ENCODE measurements at regions not wholly inside any gene's neighbourhood (a gene's known extent, or its start where the extent isn't known, plus 50 kb on each side); places are given as distances from the start of the nearest gene placed in this dataset.

GRCh38 chr2:20150110-20150706 lies 74.7 kb downstream of the SDC1 start:
- no peaks in the 10 kb centered on the region for H3K9me3 Mint-ChIP-seq
- peaks cover 9% of the 10 kb centered on the region for H3K4me1 Mint-ChIP-seq (ENCODE audit: low read depth)
- no peak overlapping the region for H3K4me3 Mint-ChIP-seq
- H3K36me3 Mint-ChIP-seq (ENCODE audit: low read depth) = no peaks in the 10 kb centered on the region
- H3K27me3 Mint-ChIP-seq (ENCODE audit: low read depth) = peaks cover 11% of the 10 kb centered on the region
- H3K27ac Mint-ChIP-seq = no peak overlapping the region

DNA sequence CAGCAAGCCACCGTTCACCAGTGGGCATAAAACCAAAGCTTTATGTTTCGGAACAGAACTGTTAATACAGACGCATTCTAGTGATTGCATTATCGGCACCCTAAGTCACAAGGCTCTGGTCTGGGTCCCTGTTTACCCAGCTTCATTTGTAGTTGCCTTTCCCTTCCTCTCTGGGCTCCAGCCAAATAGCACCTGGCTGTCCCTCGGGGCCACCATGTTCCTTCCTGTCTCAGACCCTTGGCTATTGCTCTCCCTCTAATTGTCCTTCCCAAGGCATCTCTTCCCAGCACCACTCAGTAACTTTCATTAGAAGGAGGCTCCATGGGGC lies 75.3 kb downstream of the SDC1 start:
- Mint-ChIP-seq H3K27ac (no peak overlapping the region), H3K4me1 (ENCODE audit: low read depth) (peaks cover 9% of the 10 kb centered on the region), H3K27me3 (ENCODE audit: low read depth) (peaks cover 10% of the 10 kb centered on the region), H3K9me3 (no peaks in the 10 kb centered on the region), H3K4me3 (no peak overlapping the region), H3K36me3 (ENCODE audit: low read depth) (no peaks in the 10 kb centered on the region)

- H3K9me3 Mint-ChIP-seq = no peaks in the 10 kb centered on the region
- no peak overlapping the region for H3K4me3 Mint-ChIP-seq
- H3K4me1 Mint-ChIP-seq (ENCODE audit: low read depth) = peaks cover 9% of the 10 kb centered on the region
- H3K27me3 Mint-ChIP-seq (ENCODE audit: low read depth) = peaks cover 7% of the 10 kb centered on the region
- H3K27ac Mint-ChIP-seq = no peak overlapping the region
- H3K36me3 Mint-ChIP-seq (ENCODE audit: low read depth) = no peaks in the 10 kb centered on the region
These were observed 75.8 kb downstream of the SDC1 start for GRCh38 chr2:20148923-20149702.

DNA sequence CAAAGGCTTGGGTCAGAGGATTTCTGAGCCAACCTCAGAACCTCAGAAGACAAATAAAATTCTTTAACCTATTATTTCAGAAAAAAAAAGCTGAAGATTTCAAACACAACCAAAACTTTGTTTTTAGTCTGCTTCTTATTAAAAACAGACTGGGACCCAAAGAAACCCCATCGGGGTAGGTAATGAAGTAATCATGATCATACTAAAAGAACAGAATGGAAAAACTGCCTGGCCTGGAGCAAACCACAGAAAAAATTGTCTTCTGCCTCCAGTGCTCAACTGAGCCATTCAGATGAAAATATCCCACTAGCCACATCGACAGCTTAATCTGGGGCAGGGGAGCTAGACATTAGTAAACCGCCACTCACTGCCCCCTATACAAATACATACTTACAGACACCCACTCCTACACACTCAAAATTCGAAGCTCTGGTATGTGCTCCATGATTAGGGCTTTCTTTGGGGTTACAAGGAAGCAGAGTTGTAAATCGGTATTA lies 76.5 kb downstream of the SDC1 start:
- Mint-ChIP-seq H3K4me1 (ENCODE audit: low read depth) (peaks cover 9% of the 10 kb centered on the region), H3K27me3 (ENCODE audit: low read depth) (peaks cover 7% of the 10 kb centered on the region)

DNA sequence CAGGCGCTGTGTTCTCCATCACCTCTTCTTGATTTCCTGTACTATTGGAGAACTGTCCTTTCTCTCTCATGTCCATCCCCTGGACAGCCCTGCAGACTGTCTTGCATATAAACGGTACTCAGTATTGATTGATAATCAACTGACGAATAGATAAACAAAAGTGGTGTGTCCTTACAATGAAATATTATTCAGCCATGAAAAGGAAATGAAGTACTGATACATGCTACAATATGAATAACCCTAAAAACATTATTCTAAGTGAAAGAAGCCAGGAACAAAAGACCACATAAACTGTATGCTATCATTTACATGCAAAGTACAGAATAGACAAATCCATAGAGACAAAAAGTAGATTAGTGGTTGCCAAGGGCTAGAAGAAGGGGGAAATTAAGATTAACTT lies 77.6 kb downstream of the SDC1 start:
- H3K4me3 Mint-ChIP-seq = no peak overlapping the region
- peaks cover 9% of the 10 kb centered on the region for H3K4me1 Mint-ChIP-seq (ENCODE audit: low read depth)
- H3K27me3 Mint-ChIP-seq (ENCODE audit: low read depth) = peaks cover 10% of the 10 kb centered on the region
- H3K36me3 Mint-ChIP-seq (ENCODE audit: low read depth) = no peaks in the 10 kb centered on the region
- H3K27ac Mint-ChIP-seq = no peak overlapping the region
- no peaks in the 10 kb centered on the region for H3K9me3 Mint-ChIP-seq

More for the DNA sequence above, 76.5 kb downstream of the SDC1 start:
- H3K9me3 Mint-ChIP-seq = no peaks in the 10 kb centered on the region
- H3K4me3 Mint-ChIP-seq = no peak overlapping the region
- no peaks in the 10 kb centered on the region for H3K36me3 Mint-ChIP-seq (ENCODE audit: low read depth)
- no peak overlapping the region for H3K27ac Mint-ChIP-seq

DNA sequence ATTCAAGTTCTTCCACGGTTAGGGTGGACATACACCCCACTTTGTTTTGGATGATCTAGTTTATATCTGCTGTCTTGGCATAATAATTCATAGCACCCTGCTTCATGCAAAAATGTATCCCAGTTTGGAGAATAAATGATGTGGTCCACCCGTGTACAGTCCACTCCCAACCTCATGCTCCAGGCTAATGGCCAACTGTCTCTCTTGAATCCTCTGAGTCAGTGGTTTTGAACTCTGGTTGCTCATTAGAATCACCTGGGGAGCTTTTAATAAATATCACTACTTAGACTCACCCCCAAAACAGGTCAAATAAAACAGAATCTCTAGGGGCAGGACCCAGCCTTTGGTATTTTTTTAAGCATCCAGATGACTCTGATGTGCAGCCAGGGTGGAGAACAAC lies 78.5 kb downstream of the SDC1 start:
- no peaks in the 10 kb centered on the region for H3K9me3 Mint-ChIP-seq
- H3K36me3 Mint-ChIP-seq (ENCODE audit: low read depth) = no peaks in the 10 kb centered on the region
- peaks cover 10% of the 10 kb centered on the region for H3K27me3 Mint-ChIP-seq (ENCODE audit: low read depth)
- H3K4me1 Mint-ChIP-seq (ENCODE audit: low read depth) = peaks cover 9% of the 10 kb centered on the region
- H3K4me3 Mint-ChIP-seq = no peak overlapping the region
- H3K27ac Mint-ChIP-seq = no peak overlapping the region

DNA sequence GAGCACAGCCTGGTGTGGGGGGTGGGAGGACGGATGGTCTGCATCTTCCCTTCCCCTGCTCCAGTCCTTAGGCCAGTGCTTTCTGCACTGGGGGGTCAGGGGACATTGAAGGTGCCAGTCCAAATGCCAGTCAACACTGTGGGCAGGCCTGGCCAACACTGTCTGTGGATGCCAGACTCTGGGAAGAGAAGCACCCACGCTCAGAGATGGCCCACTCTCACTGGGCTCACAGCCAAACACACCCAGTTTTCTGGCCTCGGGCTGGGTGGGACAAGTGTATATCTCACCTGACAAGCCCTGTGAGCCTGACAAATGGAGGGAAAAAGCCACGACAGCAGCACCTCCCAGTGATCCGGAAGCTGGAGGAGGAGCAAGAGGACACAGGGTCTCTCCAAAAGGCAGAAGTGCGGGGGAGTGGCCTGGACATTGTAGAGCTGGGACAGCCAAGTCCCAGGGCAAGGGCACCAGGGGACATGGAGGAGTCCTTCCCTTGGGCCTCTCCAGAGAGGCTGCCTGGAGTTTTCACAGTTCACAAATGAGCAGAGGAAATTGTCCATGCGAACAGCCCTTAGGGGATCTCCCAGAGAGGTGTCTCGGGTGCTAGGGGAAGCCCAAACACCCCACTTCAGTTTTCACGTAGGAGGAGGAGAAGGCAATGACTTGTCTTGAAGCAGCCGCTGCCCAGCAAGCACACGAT lies 79.3 kb downstream of the SDC1 start:
- peaks cover 7% of the 10 kb centered on the region for H3K27me3 Mint-ChIP-seq (ENCODE audit: low read depth)
- no peak overlapping the region for H3K4me3 Mint-ChIP-seq
- no peak overlapping the region for H3K27ac Mint-ChIP-seq
- H3K36me3 Mint-ChIP-seq (ENCODE audit: low read depth) = no peaks in the 10 kb centered on the region
- no peaks in the 10 kb centered on the region for H3K9me3 Mint-ChIP-seq
- peaks cover 9% of the 10 kb centered on the region for H3K4me1 Mint-ChIP-seq (ENCODE audit: low read depth)

DNA sequence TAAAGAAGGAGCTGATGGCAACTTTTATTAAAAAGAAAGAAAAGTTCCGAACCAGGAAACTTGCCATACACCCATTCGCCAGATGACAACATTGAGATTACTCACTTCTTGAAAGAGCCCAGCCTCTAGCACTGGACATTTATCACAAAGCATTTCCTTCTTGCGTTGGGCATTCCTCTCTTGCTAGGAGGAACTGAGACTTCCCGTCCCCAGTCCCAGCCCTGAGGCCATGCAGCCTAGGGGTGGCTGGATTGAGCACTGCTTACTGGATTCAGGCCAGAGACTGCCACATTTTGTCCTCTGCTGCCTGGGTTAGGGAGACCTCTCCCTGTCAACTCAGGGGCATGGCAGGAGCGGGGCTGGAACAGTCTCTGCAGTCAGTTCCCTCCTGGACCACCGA lies 80.1 kb downstream of the SDC1 start:
- Mint-ChIP-seq H3K36me3 (ENCODE audit: low read depth) (no peaks in the 10 kb centered on the region), H3K27ac (no peak overlapping the region), H3K4me3 (no peak overlapping the region), H3K9me3 (no peaks in the 10 kb centered on the region), H3K27me3 (ENCODE audit: low read depth) (peaks cover 3% of the 10 kb centered on the region), H3K4me1 (ENCODE audit: low read depth) (peaks cover 9% of the 10 kb centered on the region)

GRCh38 chr2:20144196-20144595 lies 80.7 kb downstream of the SDC1 start:
- Mint-ChIP-seq H3K4me1 (ENCODE audit: low read depth) (peaks cover 9% of the 10 kb centered on the region), H3K27ac (no peak overlapping the region), H3K27me3 (ENCODE audit: low read depth) (peaks cover 3% of the 10 kb centered on the region), H3K9me3 (no peaks in the 10 kb centered on the region), H3K4me3 (no peak overlapping the region), H3K36me3 (ENCODE audit: low read depth) (no peaks in the 10 kb centered on the region)

DNA sequence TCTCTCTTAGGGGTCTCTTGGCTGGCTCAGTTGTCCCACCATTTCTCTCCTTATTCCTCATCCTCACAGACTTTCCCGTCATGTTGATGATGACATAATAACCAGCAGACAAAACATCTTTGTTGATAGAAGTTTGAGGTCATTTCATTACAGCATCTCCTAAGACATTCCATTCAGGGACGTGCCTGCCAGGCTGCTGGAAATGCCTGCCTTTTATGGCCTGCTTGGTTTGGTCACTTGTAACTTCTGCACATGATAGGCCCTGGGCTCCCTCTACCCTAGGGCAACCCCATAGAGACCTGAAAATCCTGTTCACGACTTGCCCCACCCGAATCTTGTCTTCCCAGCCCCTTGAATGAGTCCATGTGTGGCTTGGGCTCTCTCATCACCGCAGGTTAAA lies 81.7 kb downstream of the SDC1 start:
- H3K36me3 Mint-ChIP-seq (ENCODE audit: low read depth) = no peaks in the 10 kb centered on the region
- peaks cover 9% of the 10 kb centered on the region for H3K4me1 Mint-ChIP-seq (ENCODE audit: low read depth)
- no peak overlapping the region for H3K4me3 Mint-ChIP-seq
- H3K27me3 Mint-ChIP-seq (ENCODE audit: low read depth) = peaks cover 3% of the 10 kb centered on the region
- no peaks in the 10 kb centered on the region for H3K9me3 Mint-ChIP-seq
- no peak overlapping the region for H3K27ac Mint-ChIP-seq

DNA sequence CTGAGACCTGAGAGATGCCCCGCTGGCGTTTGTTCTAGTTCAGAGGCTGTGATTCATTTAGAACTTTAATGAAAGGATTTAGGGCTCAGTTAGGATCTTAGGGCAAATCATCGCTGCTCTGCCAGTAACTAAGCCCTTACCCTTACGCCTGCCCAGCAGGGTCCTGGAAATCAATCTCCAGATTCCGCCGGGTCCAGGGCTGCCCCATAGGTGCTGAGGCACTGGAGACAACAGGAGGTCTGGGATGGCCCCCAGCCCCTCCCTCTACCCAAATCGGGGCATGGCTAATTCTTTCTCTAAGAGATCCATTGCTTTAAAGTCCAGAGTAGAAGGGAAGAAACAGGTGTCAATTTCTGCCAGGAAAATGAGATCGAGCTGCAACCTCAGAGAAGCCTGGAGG lies 83.1 kb downstream of the SDC1 start:
- Mint-ChIP-seq H3K27ac (no peak overlapping the region), H3K36me3 (ENCODE audit: low read depth) (no peaks in the 10 kb centered on the region), H3K4me3 (no peak overlapping the region), H3K4me1 (ENCODE audit: low read depth) (peaks cover 9% of the 10 kb centered on the region), H3K9me3 (no peaks in the 10 kb centered on the region), H3K27me3 (ENCODE audit: low read depth) (peaks cover 3% of the 10 kb centered on the region)

DNA sequence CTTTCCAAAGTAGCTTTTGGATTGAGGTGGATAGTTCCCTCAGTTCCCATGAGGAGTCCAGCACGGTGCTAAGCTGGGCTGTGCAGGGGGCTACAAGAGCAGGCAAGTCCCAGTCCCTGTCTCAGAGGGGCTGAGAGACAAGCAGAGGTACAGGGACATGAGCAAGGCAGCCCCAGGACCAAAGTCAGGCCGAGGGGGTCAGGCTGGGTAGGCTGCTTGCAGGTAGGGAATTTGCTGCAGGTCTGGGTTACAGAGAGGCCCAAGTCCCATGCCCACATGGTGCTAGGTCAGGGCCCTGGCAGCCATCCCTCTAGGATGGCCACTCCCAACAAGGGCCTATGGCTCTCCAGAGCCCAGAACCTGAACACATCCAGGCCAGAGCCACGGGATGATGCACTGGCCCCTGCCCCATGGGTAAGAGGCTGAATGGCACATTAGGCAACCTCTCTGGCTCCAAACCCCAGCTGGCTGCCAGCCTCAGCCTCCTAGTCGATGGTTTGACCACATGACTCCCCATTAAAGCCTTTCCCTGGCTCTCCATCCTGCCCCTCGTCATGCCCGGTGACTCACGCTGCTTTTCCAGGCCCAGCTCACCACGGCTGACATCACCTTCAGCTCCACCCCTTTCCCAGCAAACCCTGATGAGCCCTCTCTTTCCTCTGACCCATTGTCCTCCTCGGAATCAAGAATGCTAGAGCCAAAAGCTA lies 83.7 kb downstream of the SDC1 start:
- H3K4me1 Mint-ChIP-seq (ENCODE audit: low read depth) = peaks cover 6% of the 10 kb centered on the region
- no peaks in the 10 kb centered on the region for H3K9me3 Mint-ChIP-seq
- no peak overlapping the region for H3K27ac Mint-ChIP-seq
- H3K27me3 Mint-ChIP-seq (ENCODE audit: low read depth) = peaks cover 3% of the 10 kb centered on the region
- no peak overlapping the region for H3K4me3 Mint-ChIP-seq
- no peaks in the 10 kb centered on the region for H3K36me3 Mint-ChIP-seq (ENCODE audit: low read depth)

- no peaks in the 10 kb centered on the region for H3K4me1 Mint-ChIP-seq (ENCODE audit: low read depth)
- no peak overlapping the region for H3K27ac Mint-ChIP-seq
- H3K36me3 Mint-ChIP-seq (ENCODE audit: low read depth) = no peaks in the 10 kb centered on the region
- no peaks in the 10 kb centered on the region for H3K9me3 Mint-ChIP-seq
- H3K27me3 Mint-ChIP-seq (ENCODE audit: low read depth) = peaks cover 6% of the 10 kb centered on the region
- no peak overlapping the region for H3K4me3 Mint-ChIP-seq
These were observed 84.4 kb downstream of the SDC1 start for GRCh38 chr2:20140321-20141055.

Measured in T-helper 1 cell treated with Interleukin-12 subunit alpha and Interleukin-12 subunit beta and Interleukin-4 antibody, amounts not matched to agents 30 μg/mL and 1 μg/mL, for 36 hours (primary cell).